OCI-LY1 (cell line): ENCODE measurements at regions not wholly inside any gene's neighbourhood (a gene's known extent, or its start where the extent isn't known, plus 50 kb on each side); places are given as distances from the start of the nearest gene placed in this dataset.

Experiments
- EZH2 ChIP-seq: fragments of 200-600 bp; sonication (generic), shearing (Covaris generic); IDR thresholded peaks from 2 replicates; pipeline ENCODE4 v1.8.0; 2017; ENCODE audit warnings: borderline replicate concordance, mixed run types, mild to moderate bottlenecking, antibody characterized with exemption, low read length, moderate library complexity, mixed read lengths
- TF ChIP-seq, protein P1 (sequence below): fragments of 200-600 bp; sonication (generic), shearing (Covaris generic); IDR thresholded peaks from 2 replicates; pipeline ENCODE4 v1.5.1; 2017; ENCODE audit warnings: mild to moderate bottlenecking, antibody characterized with exemption, low read length, moderate library complexity, mixed read lengths

DNA sequence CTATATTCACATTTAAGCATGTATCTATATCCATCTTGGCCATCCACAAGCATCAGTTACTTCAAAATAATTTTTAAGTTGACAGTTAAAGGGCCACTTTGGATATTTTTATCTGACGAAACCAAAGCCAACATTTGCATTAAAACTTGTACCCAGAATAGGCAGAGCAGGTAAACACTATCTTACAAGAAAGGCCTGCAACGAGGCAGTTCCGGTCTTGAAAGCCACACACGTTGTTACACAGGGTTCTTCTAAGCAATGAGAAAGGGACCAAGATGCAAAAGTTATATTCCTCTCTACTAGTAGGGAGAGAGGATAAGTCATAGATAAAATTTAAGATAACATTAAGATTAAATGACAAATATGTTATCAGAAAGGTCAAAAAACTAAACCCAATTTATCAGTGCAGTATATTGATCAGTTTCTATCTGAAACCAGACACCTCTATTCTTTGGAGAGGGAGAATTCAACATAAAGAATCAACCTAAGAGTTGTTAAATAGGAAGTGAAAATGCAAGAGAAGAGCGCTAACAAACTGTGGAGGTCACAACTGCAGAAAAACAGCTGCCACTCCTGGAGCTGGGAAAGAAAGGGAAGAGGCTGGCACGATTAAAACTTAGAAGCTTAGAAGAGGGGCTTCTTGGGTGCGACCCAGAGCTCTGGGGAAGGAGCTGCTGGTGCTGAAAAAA is 701.3 kb downstream of the TNS3 start:
- TF ChIP-seq, protein P1, sequence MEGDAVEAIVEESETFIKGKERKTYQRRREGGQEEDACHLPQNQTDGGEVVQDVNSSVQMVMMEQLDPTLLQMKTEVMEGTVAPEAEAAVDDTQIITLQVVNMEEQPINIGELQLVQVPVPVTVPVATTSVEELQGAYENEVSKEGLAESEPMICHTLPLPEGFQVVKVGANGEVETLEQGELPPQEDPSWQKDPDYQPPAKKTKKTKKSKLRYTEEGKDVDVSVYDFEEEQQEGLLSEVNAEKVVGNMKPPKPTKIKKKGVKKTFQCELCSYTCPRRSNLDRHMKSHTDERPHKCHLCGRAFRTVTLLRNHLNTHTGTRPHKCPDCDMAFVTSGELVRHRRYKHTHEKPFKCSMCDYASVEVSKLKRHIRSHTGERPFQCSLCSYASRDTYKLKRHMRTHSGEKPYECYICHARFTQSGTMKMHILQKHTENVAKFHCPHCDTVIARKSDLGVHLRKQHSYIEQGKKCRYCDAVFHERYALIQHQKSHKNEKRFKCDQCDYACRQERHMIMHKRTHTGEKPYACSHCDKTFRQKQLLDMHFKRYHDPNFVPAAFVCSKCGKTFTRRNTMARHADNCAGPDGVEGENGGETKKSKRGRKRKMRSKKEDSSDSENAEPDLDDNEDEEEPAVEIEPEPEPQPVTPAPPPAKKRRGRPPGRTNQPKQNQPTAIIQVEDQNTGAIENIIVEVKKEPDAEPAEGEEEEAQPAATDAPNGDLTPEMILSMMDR, result no peak
- TF ChIP-seq EZH2, result no peak
